HG03575 (cell line): ENCODE measurements at regions not wholly inside any gene's neighbourhood (a gene's known extent, or its start where the extent isn't known, plus 50 kb on each side); places are given as distances from the start of the nearest gene placed in this dataset.

ENCODE experiments used
- ATAC-seq: cut with Tn5 transposase; IDR thresholded peaks from one replicate; pipeline ENCODE4 v1.9.1; 2021; ENCODE audit not compliant: unreplicated experiment, insufficient number of reproducible peaks, low FRiP score; ENCODE audit errors: extremely low read depth

GRCh38 chr13:57784633-57785032, 153.1 kb downstream of the PCDH17 start:
- no peak for ATAC-seq

DNA sequence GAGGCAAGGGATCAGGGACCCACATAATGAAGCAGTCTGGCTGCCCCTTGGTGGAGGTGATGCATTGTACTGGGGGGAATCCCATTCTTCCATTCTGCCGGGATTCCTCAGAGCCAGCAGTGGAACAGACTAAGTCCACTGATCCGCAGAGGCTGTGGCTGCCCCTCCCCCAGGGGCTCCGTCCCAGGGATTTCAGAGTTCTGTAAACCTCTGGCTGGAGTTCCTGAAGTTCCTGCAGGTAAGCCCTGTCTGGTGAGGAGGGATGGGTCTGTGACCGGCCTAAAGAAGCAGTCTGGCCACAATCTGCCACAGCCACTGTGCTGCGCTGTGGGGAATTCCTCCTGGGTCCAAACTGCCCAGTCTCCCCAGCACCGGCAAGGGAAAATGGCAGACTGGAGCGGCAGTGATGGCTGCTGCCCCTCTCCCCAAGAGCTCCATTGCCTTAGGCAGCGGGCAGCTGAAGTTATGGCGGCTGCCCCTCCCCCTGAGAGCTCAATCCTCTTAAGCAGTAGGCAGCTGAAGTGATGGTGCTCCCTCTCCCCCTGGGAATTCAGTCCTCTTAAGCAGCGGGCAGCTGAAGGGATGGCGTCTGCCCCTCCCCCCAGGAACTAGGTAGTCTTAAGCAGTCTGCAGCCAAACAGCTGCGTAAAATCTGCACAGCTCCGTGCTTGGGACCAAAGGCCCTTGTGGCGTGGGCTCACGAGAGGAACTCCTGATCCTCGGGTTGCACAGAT, 155.7 kb downstream of the PCDH17 start:
- ATAC-seq, result no peak

DNA sequence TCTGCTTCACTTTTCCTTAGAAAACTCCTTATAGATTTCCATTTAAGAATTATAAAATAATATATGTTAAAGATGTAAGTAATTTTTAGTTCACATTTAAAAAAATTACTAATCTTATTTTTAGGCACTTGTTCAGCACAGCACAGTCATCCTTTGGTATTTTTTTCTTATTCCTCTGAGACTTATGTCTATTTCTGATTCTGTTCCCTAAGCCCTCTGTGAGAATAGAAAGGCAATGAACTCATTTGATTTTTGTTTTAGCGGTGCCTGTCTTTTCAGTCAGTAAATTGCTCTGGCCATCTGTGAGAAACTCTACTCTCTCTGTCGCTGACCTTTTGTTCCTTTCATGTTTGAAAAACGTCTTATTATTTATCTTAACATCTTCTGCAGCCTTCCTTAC, 168.1 kb downstream of the PCDH17 start:
- ATAC-seq, result no peak

GRCh38 chr13:57813651-57814050, 182.1 kb downstream of the PCDH17 start:
- no peak for ATAC-seq

- ATAC-seq, result no peak
Measured at GRCh38 chr13:57815600-57815999, 184.1 kb downstream of the PCDH17 start.

- ATAC-seq, result no peak
Measured at GRCh38 chr13:57820924-57821323, 189.4 kb downstream of the PCDH17 start.

GRCh38 chr13:57823704-57824103, 192.2 kb downstream of the PCDH17 start:
- ATAC-seq, result no peak

DNA sequence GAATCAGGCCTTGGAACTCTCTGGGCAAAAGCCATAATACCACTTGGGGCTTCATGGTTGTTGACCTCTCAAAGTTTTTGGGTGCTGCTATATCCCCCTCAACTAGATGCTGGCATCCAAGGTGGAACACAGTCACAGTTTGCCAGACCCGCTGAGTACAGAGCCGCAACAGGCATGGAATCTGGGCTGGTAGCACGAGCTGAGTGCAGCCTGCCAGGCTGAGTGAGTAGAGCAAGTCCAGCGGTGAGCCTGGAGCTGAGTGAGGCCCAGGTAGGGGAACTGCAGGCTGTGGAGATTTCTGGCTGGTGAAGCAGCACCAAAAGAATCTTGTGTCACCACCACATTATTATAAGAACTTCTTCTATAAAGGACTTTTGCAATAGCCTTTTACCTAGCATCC, 192.6 kb downstream of the PCDH17 start:
- no peak for ATAC-seq

- ATAC-seq, result no peak
Measured at GRCh38 chr13:57825066-57825465, 193.5 kb downstream of the PCDH17 start.

DNA sequence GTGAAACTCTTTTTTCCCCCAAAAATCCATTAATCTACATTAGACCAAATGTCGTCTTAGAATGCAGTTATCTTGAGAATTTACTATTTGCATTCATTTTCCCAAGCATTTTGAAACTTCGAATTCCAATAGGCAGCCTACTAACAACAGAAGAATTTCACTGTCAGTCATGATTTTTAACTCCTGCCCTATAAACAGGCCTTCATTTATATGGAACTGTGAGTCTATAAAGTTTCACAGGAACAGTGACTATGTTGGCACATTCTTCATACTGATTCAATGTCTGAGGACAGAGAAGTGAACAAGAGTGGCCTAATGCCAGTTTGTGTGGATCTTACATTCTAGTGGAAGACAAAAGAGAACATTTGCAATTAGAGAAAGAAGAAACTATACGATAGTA, 198.0 kb downstream of the PCDH17 start:
- ATAC-seq, result no peak

DNA sequence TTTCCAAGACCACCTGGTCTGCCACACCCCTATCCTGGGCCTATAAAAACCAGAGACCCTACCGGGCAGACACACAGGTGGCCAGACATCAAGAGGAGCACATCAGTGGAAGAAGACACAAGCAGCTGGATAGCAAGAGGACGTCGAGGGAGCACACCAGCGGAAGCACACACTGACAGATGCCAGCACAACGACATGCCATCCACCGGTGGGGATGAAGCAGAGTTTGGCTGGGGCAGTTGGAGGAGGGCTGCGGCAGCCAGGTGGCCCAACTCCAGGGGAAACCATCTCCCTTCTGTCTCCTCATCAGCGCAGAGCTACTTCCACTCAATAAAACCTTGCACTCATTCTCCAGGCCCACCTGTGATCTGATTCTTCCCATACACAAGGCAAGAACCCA, 200.6 kb downstream of the PCDH17 start:
- ATAC-seq, result no peak

DNA sequence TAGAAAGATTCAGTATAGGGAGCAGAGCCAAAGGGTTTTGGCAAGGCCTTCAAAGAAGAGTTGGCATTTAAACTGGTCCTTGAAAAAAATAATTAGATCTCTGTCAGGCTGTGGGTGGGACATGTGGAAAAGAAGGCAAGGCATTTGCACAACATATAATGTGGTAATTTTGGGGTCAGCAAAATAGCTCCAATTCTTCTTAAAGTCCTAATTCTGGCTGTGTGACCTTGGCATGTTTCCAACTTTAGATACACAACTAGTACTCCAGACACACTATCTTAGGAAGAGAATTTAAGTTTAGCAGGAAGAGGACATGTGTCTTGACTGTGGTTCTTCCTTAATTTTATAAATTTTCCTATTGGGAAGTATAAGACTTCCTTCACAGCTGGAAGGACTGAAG, 206.3 kb downstream of the PCDH17 start:
- ATAC-seq, result no peak

- no peak for ATAC-seq
Measured at GRCh38 chr13:57843521-57843920, 212.0 kb downstream of the PCDH17 start.

GRCh38 chr13:57846600-57847173, 215.1 kb downstream of the PCDH17 start:
- no peak for ATAC-seq

DNA sequence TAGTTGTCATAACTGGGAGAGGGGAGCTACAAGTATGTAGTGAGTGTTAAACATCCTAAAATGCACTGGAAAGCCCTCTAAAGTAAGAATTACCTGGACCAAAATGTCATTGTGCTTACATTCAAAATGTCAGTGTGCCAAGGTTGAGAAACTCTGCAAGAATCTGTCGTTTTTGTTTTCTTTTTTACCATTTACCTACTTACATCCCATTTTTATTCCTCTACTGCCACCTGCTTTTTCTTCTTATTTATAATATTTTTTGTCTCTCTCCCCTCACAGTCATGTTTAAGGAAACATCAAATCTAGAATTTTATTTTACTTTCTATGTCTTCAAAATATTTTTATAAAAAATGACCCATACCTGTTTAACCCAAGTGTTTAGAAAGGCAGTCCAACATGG, 226.4 kb downstream of the PCDH17 start:
- no peak for ATAC-seq

GRCh38 chr13:57858376-57858775, 226.8 kb downstream of the PCDH17 start:
- no peak for ATAC-seq

DNA sequence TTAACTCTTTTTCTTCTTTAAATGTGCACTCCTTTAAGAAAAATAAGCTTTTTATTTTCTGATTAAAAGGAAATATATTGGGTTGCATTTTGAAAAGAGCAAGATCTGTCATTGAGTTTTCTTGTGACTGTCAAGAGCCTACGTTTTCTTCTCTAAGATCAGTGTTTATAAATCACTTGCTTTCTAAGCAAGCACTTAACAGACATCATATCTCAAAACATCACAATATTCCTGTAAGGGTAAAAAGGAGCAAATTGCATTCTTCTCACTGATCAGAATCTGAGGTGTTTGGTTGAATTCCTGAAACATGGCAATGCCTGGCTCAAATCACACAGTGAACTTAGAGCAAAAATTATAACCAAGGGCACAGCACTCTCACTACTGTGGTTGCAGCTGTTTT, 231.3 kb downstream of the PCDH17 start:
- ATAC-seq, result no peak

GRCh38 chr13:57865600-57866294, 234.2 kb downstream of the PCDH17 start:
- no peak for ATAC-seq

GRCh38 chr13:57874530-57874929, 243.0 kb downstream of the PCDH17 start:
- ATAC-seq, result no peak

GRCh38 chr13:57877601-57878000, 246.1 kb downstream of the PCDH17 start:
- no peak for ATAC-seq
